GM23248 (cell line): ENCODE measurements at regions not wholly inside any gene's neighbourhood (a gene's known extent, or its start where the extent isn't known, plus 50 kb on each side); places are given as distances from the start of the nearest gene placed in this dataset.

Experiments used
- DNase-seq: peaks from one replicate; pipeline ENCODE4 v3.0.0-alpha.2; 2015
- H2AFZ ChIP-seq: fragments of 200-600 bp; sonication (generic); 2 replicates; pipeline ENCODE4 v1.6.1; 2016; ENCODE audit warnings: antibody characterized with exemption
- H3F3A ChIP-seq: fragments of 200-600 bp; sonication (generic); 2 replicates; pipeline ENCODE4 v1.6.1; 2016; ENCODE audit warnings: mild to moderate bottlenecking, antibody characterized with exemption, mixed run types; ENCODE audit not compliant: insufficient read depth
- H3K27ac ChIP-seq: fragments of 200-600 bp; sonication (generic); 2 replicates; pipeline ENCODE4 v1.5.1; 2016; ENCODE audit warnings: mild to moderate bottlenecking
- H3K27me3 ChIP-seq: fragments of 200-600 bp; sonication (generic); replicated peaks from 2 replicates; pipeline ENCODE4 v1.6.1; 2016; ENCODE audit warnings: mild to moderate bottlenecking; ENCODE audit not compliant: insufficient read depth
- H3K36me3 ChIP-seq: fragments of 200-600 bp; sonication (generic); 2 replicates; pipeline ENCODE4 v1.6.1; 2016; ENCODE audit warnings: low read depth, mild to moderate bottlenecking
- H3K4me1 ChIP-seq: fragments of 200-600 bp; sonication (generic); 2 replicates; pipeline ENCODE4 v1.6.1; 2016; ENCODE audit warnings: mild to moderate bottlenecking; ENCODE audit not compliant: insufficient read depth
- H3K4me2 ChIP-seq: fragments of 200-600 bp; sonication (generic); one replicate; pipeline ENCODE4 v1.6.1; 2016; ENCODE audit warnings: mild to moderate bottlenecking; ENCODE audit not compliant: unreplicated experiment
- H3K4me3 ChIP-seq: fragments of 200-600 bp; sonication (generic); 2 replicates; pipeline ENCODE4 v1.5.1; 2016; ENCODE audit warnings: mild to moderate bottlenecking
- H3K79me2 ChIP-seq: fragments of 200-600 bp; sonication (generic); 2 replicates; pipeline ENCODE4 v1.6.1; 2016; ENCODE audit warnings: mild to moderate bottlenecking; ENCODE audit not compliant: insufficient read depth
- H3K9ac ChIP-seq: fragments of 200-600 bp; sonication (generic); 2 replicates; pipeline ENCODE4 v1.6.1; 2016; ENCODE audit warnings: mild to moderate bottlenecking
- H3K9me2 ChIP-seq: fragments of 200-600 bp; sonication (generic); 2 replicates; pipeline ENCODE4 v1.6.1; 2016; ENCODE audit warnings: mixed run types, mild to moderate bottlenecking, moderate library complexity; ENCODE audit not compliant: insufficient read depth
- H3K9me3 ChIP-seq: fragments of 200-600 bp; sonication (generic); one replicate; pipeline ENCODE4 v1.6.1; 2017; ENCODE audit warnings: low read depth
- H4K20me1 ChIP-seq: fragments of 200-600 bp; sonication (generic); 2 replicates; pipeline ENCODE4 v1.6.0; 2016; ENCODE audit not compliant: insufficient read depth
- EZH2 ChIP-seq: fragments of 200-600 bp; sonication (generic); IDR thresholded peaks from 2 replicates; pipeline ENCODE4 v1.6.1; 2018; ENCODE audit warnings: antibody characterized with exemption, mild to moderate bottlenecking; ENCODE audit not compliant: insufficient read depth, poor library complexity, severe bottlenecking
- EZH2phosphoT487 ChIP-seq: fragments of 200-600 bp; sonication (generic); IDR thresholded peaks from 2 replicates; pipeline ENCODE4 v1.6.1; 2018; ENCODE audit warnings: antibody characterized with exemption, moderate library complexity, mild to moderate bottlenecking, low read depth; ENCODE audit not compliant: insufficient read depth
- WGBS, 2 experiments: methylation state at CpG; one replicate each; pipeline ENCODE4 v1.1.6; 2015 to 2017; ENCODE audit warnings: low lambda C conversion rate in 2 of 2, low coverage in 1 of 2; ENCODE audit errors: missing lambda C conversion rate in 2 of 2; 5-methylcytosine and 5-hydroxymethylcytosine counted together
- in situ Hi-C: fragments of 300-500 bp; cut with MboI; formaldehyde crosslinking; loops from 2 replicates; pipeline ENCODE4 v1.15.0; 2020

DNA sequence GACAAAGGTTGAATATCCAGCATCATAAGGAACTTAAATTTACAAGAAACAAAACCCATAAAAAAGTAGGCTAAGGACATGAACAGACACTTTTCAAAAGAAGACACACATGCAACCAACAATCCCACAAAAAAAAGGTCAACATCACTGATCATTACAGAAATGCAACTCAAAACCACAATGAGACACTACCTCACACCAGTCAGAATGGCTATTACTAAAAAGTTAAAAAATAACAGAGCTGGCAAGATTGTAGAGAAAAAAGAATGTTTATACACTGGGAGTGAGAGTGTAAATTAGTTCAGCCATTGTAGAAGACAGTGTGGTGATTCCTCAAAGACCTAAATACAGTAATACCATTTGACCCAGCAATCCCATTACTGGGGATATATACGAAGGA is 474.7 kb downstream of the TRIML1 start:
- DNase-seq = no peak
- Histone ChIP-seq H2AFZ (no peak overlapping the region), H3K9me3 (no peaks in the 10 kb centered on the region), H3K36me3 (no peaks in the 10 kb centered on the region), H3K79me2 (no peaks in the 10 kb centered on the region), H3K9me2 (no peaks in the 10 kb centered on the region), H3K4me2 (no peak overlapping the region), H4K20me1 (no peaks in the 10 kb centered on the region), H3K9ac (no peak overlapping the region), H3K27me3 (no peaks in the 10 kb centered on the region), H3F3A (no peaks in the 10 kb centered on the region), H3K4me1 (no peaks in the 10 kb centered on the region), H3K27ac (no peak overlapping the region), H3K4me3 (no peak overlapping the region)
- WGBS, 2 experiments = 13 to 47% methylated on average over 1 of the region's 1 CpG
- in situ Hi-C loops = no loop called here
- TF ChIP-seq EZH2phosphoT487 = no peak
- no peak for TF ChIP-seq EZH2

DNA sequence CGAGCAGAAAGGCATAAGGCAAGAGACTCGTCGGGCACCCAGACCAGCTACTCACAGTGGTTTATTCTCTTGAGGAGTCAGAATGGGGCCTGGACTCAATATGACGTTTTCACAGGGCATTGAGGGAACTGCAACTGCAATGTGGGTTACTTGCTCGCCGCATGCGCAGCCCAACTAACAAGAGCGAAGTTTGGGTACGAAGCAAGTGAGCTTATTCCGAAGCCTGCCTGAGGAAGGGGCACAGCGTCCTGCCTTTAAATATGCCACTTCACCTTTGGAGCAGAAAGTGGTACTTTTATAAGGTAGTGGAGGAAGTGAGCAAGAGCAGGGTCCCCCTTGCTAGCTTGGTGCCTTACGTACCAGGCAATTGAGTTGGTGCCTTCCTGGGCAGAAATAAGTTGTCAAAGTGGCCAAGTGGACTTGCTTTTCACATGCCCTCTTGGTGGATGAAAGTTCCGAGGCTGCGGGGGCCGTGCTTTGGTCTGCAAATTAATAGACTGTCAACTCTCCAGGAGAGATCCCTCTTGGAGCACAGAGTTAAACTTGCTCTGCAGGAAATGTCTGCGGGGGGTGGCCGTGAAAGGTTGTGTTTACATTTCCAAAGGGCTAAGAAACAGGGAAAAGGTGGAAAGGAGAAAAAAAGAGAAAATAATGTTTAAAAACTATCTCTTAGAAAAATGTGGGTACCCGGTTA is 480.4 kb downstream of the TRIML1 start:
- no peak overlapping the region for H3K27ac ChIP-seq
- no peaks in the 10 kb centered on the region for H3K36me3 ChIP-seq
- 40 to 42% methylated on average over 18 of the region's 18 CpGs for WGBS, 2 experiments
- H3K9ac ChIP-seq = no peak overlapping the region
- no peak overlapping the region for H3K4me2 ChIP-seq
- no peak for DNase-seq
- no peaks in the 10 kb centered on the region for H3K9me2 ChIP-seq
- H4K20me1 ChIP-seq = no peaks in the 10 kb centered on the region
- H3F3A ChIP-seq = no peaks in the 10 kb centered on the region
- no peaks in the 10 kb centered on the region for H3K4me1 ChIP-seq
- H3K27me3 ChIP-seq = no peaks in the 10 kb centered on the region
- TF ChIP-seq EZH2phosphoT487 = no peak
- TF ChIP-seq EZH2 = no peak
- H3K4me3 ChIP-seq = no peak overlapping the region
- no peaks in the 10 kb centered on the region for H3K9me3 ChIP-seq
- H3K79me2 ChIP-seq = no peaks in the 10 kb centered on the region
- in situ Hi-C loops = no loop called here
- no peak overlapping the region for H2AFZ ChIP-seq

DNA sequence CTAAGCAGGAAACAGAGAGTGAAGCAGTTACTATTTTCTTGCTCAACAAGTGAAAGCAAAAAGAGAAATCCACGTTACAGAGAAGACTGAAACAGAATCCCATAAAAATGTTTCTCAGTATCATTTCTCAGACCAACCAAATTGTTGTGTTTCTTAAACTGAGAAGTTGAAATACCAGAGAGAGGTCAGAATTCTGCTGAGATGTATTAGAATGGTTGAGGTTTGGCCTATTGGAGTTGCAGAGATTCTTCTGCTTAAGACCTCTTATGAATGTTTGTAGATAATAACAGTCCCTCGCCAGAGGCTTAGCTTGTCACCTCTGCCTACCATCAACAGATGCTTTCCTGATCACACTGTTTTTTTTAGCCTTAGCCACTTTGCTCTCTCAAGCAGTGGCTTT is 481.4 kb downstream of the TRIML1 start:
- no peaks in the 10 kb centered on the region for H3K9me2 ChIP-seq
- 14 to 19% methylated on average over 2 of the region's 2 CpGs for WGBS, 2 experiments
- H4K20me1 ChIP-seq = no peaks in the 10 kb centered on the region
- no peak overlapping the region for H3K4me3 ChIP-seq
- no peaks in the 10 kb centered on the region for H3F3A ChIP-seq
- no peaks in the 10 kb centered on the region for H3K36me3 ChIP-seq
- in situ Hi-C loops = no loop called here
- H3K79me2 ChIP-seq = no peaks in the 10 kb centered on the region
- DNase-seq = no peak
- TF ChIP-seq EZH2phosphoT487 (no peak), EZH2 (no peak)
- no peak overlapping the region for H3K9ac ChIP-seq
- H3K27ac ChIP-seq = no peak overlapping the region
- no peaks in the 10 kb centered on the region for H3K4me1 ChIP-seq
- no peak overlapping the region for H2AFZ ChIP-seq
- H3K9me3 ChIP-seq = no peaks in the 10 kb centered on the region
- no peaks in the 10 kb centered on the region for H3K27me3 ChIP-seq
- H3K4me2 ChIP-seq = no peak overlapping the region

DNA sequence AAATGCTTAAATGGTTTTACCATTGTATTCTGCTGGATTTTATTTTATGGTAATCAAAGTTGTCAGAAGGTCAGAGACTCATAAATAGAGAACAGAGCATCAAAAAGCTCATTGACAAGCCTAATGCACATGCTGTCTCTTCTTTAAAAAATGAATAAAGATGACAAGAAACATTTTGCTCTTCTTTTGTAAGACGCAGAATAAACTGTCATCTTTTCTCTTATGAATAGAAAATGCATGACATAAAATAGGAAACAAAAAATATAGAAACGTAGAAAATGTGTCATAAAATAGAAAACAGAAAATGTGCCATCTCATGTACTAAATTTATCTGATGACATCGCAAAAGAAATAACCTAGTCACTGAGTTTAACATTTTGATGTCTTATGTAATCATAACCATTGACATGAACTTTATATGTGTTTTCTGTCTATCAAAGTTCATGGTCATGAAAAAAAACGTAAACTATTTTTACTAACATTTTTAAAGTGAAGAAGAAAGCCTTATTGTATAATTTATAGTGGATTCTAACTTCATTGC is 484.1 kb downstream of the TRIML1 start:
- WGBS, 2 experiments = 25 to 30% methylated on average over 4 of the region's 4 CpGs
- H3K4me1 ChIP-seq = no peaks in the 10 kb centered on the region
- no peaks in the 10 kb centered on the region for H3K36me3 ChIP-seq
- H3K9ac ChIP-seq = no peak overlapping the region
- H3K4me2 ChIP-seq = no peak overlapping the region
- no peak for DNase-seq
- in situ Hi-C loops = no loop called here
- H3K27me3 ChIP-seq = no peaks in the 10 kb centered on the region
- no peaks in the 10 kb centered on the region for H3F3A ChIP-seq
- no peak overlapping the region for H3K4me3 ChIP-seq
- no peaks in the 10 kb centered on the region for H3K9me3 ChIP-seq
- no peaks in the 10 kb centered on the region for H3K79me2 ChIP-seq
- H2AFZ ChIP-seq = no peak overlapping the region
- H3K27ac ChIP-seq = no peak overlapping the region
- H3K9me2 ChIP-seq = no peaks in the 10 kb centered on the region
- no peaks in the 10 kb centered on the region for H4K20me1 ChIP-seq
- TF ChIP-seq EZH2 (no peak), EZH2phosphoT487 (no peak)
